ENCODE measurements at regions not wholly inside any gene's neighbourhood (a gene's known extent, or its start where the extent isn't known, plus 50 kb on each side); places are given as distances from the start of the nearest gene placed in this dataset.

DNA sequence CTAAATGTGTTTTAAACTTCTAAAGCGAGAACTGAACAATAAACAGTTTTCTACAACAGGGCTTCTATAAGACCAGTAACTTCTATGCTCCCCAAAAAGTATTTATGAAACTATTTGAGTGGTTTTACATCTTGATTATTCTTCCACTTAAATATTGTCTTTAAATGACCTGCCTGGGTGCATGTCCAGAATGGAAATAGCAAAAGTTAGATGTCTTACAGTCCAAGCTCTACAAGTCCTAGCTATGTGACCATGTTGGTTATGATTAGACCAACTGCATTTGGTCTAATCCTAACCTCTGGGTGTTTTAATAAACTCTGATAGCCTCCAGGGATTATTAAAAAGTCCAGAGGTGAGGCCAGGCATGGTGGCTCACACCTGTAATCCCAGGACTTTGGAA, 79.0 kb upstream of the ATXN3L start:
- TF ChIP-seq EZH2 (conservative IDR thresholded peaks at IDR 0.05; ENCODE audit: low read depth, low read length) (no peak), IRF1 (CRISPR knock-in tag; IDR thresholded peaks at IDR 0.05; ENCODE audit: low read depth) (no peak), POLR2A (IDR thresholded peaks at IDR 0.05; ENCODE audit: insufficient read depth in 1 of 2, low read depth in 2 of 2, low read length in 2 of 2) (no peak), POLR2AphosphoS5 (IDR thresholded peaks at IDR 0.05; ENCODE audit: low read depth, low read length) (no peak), ZSCAN25 (CRISPR knock-in tag; IDR thresholded peaks at IDR 0.05) (no peak)

All from HepG2 (cell line).